Endothelial cell of umbilical vein (primary cell): ENCODE measurements at regions not wholly inside any gene's neighbourhood (a gene's known extent, or its start where the extent isn't known, plus 50 kb on each side); places are given as distances from the start of the nearest gene placed in this dataset.

ENCODE experiments used
- BruUV-seq: library from RNA; stranded (reverse); fragments of 400-500 nt; replicated peaks from 2 replicates; lab custom pipeline; 2021; lab: Mats Ljungman, UMichigan
- CTCF ChIA-PET: fragments of 300-600, 350-600 bp; sonication (Branson Sonifier 250); formaldehyde crosslinking; loops from one replicate; lab custom pipeline; 2021; ENCODE audit warnings: antibody characterized with exemption, inconsistent platforms; lab: Charles Lee
- POLR2A ChIA-PET: fragments of 300-600, 350-600 bp; sonication (Branson Sonifier 250); formaldehyde crosslinking; loops from one replicate; lab custom pipeline; 2021; ENCODE audit warnings: antibody characterized with exemption, inconsistent platforms; lab: Charles Lee
- DNase-seq: peaks from one replicate; pipeline ENCODE4 v3.0.0-alpha.2; 2011; ENCODE audit warnings: low read depth, low spot score
- FAIRE-seq: peaks from 2 replicates; lab custom pipeline; 2011; peaks lifted over from hg19 to GRCh38; lab: Jason Lieb, UNC
- H2AFZ ChIP-seq: 2 replicates; pipeline ENCODE4 v1.6.0; 2012; ENCODE audit warnings: low read depth, low read length, control low read depth, inconsistent platforms
- H3K27ac ChIP-seq: 2 replicates; pipeline ENCODE4 v1.5.1; 2011; ENCODE audit warnings: low read depth, mild to moderate bottlenecking, control low read depth, low read length, moderate library complexity; ENCODE audit not compliant: insufficient read depth
- H3K27me3 ChIP-seq, 2 experiments: 2 replicates each; pipeline versions ENCODE4 v1.6.0 to v1.6.1; 2011; ENCODE audit warnings: low read length in 2 of 2, mixed read lengths in 1 of 2; ENCODE audit not compliant: control insufficient read depth in 2 of 2, insufficient read depth in 2 of 2
- H3K36me3 ChIP-seq, 2 experiments: 2 replicates in 1 of 2; 3 replicates in 1 of 2; pipeline ENCODE4 v1.5.1; 2011; ENCODE audit warnings: low read length in 2 of 2, mild to moderate bottlenecking in 1 of 2, moderate library complexity in 1 of 2; ENCODE audit not compliant: control insufficient read depth in 2 of 2, insufficient read depth in 2 of 2; ENCODE audit errors: extremely low read depth in 1 of 2
- H3K4me1 ChIP-seq: 3 replicates; pipeline ENCODE4 v1.5.1; 2011; ENCODE audit warnings: mild to moderate bottlenecking, low read length; ENCODE audit not compliant: control insufficient read depth, insufficient read depth; ENCODE audit errors: extremely low read depth
- H3K4me2 ChIP-seq: 2 replicates; pipeline ENCODE4 v1.6.1; 2011; ENCODE audit warnings: low read length, control low read depth, mixed read lengths; ENCODE audit not compliant: insufficient read depth
- H3K4me3 ChIP-seq, 3 experiments: fragments of 200-600 bp in 1 of 3; sonication (generic), shearing (Covaris generic) in 1 of 3; replicated peaks in 1 of 3; 2 replicates each; pipeline ENCODE4 v1.5.1; 2011 to 2016; ENCODE audit warnings: control low read depth in 3 of 3, low read length in 3 of 3, mild to moderate bottlenecking in 2 of 3, inconsistent platforms in 1 of 3, low read depth in 1 of 3, moderate library complexity in 1 of 3; ENCODE audit not compliant: insufficient read depth in 1 of 3
- H3K79me2 ChIP-seq: 2 replicates; pipeline ENCODE4 v1.6.0; 2012; ENCODE audit warnings: low read length, inconsistent platforms; ENCODE audit not compliant: control insufficient read depth, insufficient read depth
- H3K9ac ChIP-seq: replicated peaks from 2 replicates; pipeline ENCODE3; 2011; ENCODE audit warnings: low read length, control low read depth; ENCODE audit not compliant: insufficient read depth; ENCODE audit errors: extremely low read depth
- H3K9me1 ChIP-seq: replicated peaks from 3 replicates; pipeline ENCODE4 v1.6.0; 2011; ENCODE audit warnings: mild to moderate bottlenecking, low read length; ENCODE audit not compliant: control insufficient read depth, insufficient read depth; ENCODE audit errors: extremely low read depth
- H3K9me3 ChIP-seq: replicated peaks from 2 replicates; pipeline ENCODE4 v1.5.1; 2012; ENCODE audit warnings: low read length, inconsistent platforms; ENCODE audit not compliant: control insufficient read depth, insufficient read depth
- H4K20me1 ChIP-seq: replicated peaks from 2 replicates; pipeline ENCODE3; 2011; ENCODE audit warnings: mild to moderate bottlenecking, low read length; ENCODE audit not compliant: control insufficient read depth, insufficient read depth; ENCODE audit errors: extremely low read depth
- EZH2 ChIP-seq: IDR thresholded peaks from 2 replicates; pipeline ENCODE4 v1.6.1; 2012; ENCODE audit warnings: borderline replicate concordance, low read depth, mild to moderate bottlenecking, moderate library complexity, low read length, inconsistent platforms; ENCODE audit not compliant: severe bottlenecking
- FOS ChIP-seq: IDR thresholded peaks from 2 replicates; pipeline ENCODE4 v1.6.1; 2011; ENCODE audit warnings: mild to moderate bottlenecking, low read length, moderate library complexity, borderline replicate concordance; ENCODE audit not compliant: insufficient read depth
- GATA2 ChIP-seq: IDR thresholded peaks from 2 replicates; pipeline ENCODE4 v1.7.0; 2011; ENCODE audit warnings: low read depth, mild to moderate bottlenecking, moderate library complexity, mixed read lengths, low read length; ENCODE audit not compliant: insufficient read length, insufficient read depth
- JUN ChIP-seq: IDR thresholded peaks from 2 replicates; pipeline ENCODE4 v1.6.1; 2011; ENCODE audit warnings: borderline replicate concordance, low read depth; ENCODE audit not compliant: insufficient read length, insufficient read depth
- MYC ChIP-seq: IDR thresholded peaks from one replicate; pipeline ENCODE4 v1.6.1; 2011; ENCODE audit warnings: mild to moderate bottlenecking, low read depth, low read length
- POLR2A ChIP-seq: IDR thresholded peaks from 2 replicates; pipeline ENCODE4 v1.6.1; 2012; ENCODE audit warnings: low read depth, mild to moderate bottlenecking, control low read depth, low read length
- POLR2AphosphoS5 ChIP-seq: IDR thresholded peaks from 2 replicates; pipeline ENCODE4 v1.6.1; 2012; ENCODE audit warnings: low read depth, mild to moderate bottlenecking, control low read depth, low read length, moderate library complexity; ENCODE audit not compliant: insufficient read depth
- dilution Hi-C: fragments of 300-500 bp; cut with MboI; formaldehyde crosslinking; loops from one replicate; pipeline ENCODE4 v1.15.0; 2019; ENCODE audit warnings: low sequenced_read_pairs; ENCODE audit not compliant: extremely low pct_ligation_motif_present
- intact Hi-C: fragments of 100-400 bp; cut with micrococcal nuclease; formaldehyde crosslinking; loops from one replicate; pipeline ENCODE4 v1.10.0; 2022
- TF ChIP-seq, protein P1 (sequence below), 2 donors: IDR thresholded peaks; 1 replicate in 1 of 2; 2 replicates in 1 of 2; pipeline ENCODE4 v1.5.1; 2011; ENCODE audit warnings: low read length in 2 of 2, mild to moderate bottlenecking in 2 of 2, moderate library complexity in 2 of 2, control low read depth in 1 of 2, inconsistent platforms in 1 of 2, low read depth in 1 of 2; ENCODE audit not compliant: insufficient read depth in 1 of 2; ENCODE audit errors: extremely low read depth in 1 of 2
- TF ChIP-seq, protein P2 (sequence below): IDR thresholded peaks from 2 replicates; pipeline ENCODE4 v1.6.1; 2011; ENCODE audit not compliant: insufficient read depth, insufficient read length

DNA sequence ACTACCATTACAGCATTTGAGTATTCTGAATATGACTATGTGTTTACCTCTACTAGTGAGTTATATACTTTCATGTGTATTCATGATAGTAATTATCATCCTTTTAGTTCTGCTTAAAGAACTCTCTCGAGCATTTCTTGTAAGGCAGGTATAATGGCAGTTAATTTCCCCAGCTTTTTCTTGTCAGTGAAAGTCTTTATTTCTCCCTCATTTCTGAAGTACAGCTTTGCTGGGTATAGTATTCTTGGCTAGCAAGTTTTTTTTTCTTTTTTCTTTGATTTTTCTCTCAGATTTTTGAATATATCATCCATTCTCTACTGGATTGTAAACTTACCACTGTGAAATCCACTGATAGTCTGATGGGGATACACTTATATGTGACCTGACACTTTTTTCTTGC, 165.9 kb upstream of the ARHGAP5 start:
- intact Hi-C loops: no loop called here
- no peak overlapping the region for H3K9ac ChIP-seq
- H3K9me3 ChIP-seq: no peaks in the 10 kb centered on the region
- H3K9me1 ChIP-seq: no peaks in the 10 kb centered on the region
- no peak overlapping the region for H2AFZ ChIP-seq
- FAIRE-seq: no peak
- BruUV-seq: no TSS peak
- no peaks in the 10 kb centered on the region for H3K36me3 ChIP-seq
- no peak overlapping the region for H3K27ac ChIP-seq
- H3K4me1 ChIP-seq: no peaks in the 10 kb centered on the region
- CTCF ChIA-PET: interaction anchor here (1.0 kb wide), 1 partner anchor 10 kb away, joined by 3 read pairs; no protein-coding TSS in a partner anchor
- no peaks in the 10 kb centered on the region for H3K79me2 ChIP-seq
- POLR2A ChIA-PET: no interaction called here
- H4K20me1 ChIP-seq: no peaks in the 10 kb centered on the region
- H3K4me3 ChIP-seq: no peak overlapping the region
- H3K27me3 ChIP-seq: no peaks in the 10 kb centered on the region
- TF ChIP-seq POLR2A: no peak
- TF ChIP-seq FOS: no peak
- TF ChIP-seq EZH2: no peak
- TF ChIP-seq POLR2AphosphoS5: no peak
- TF ChIP-seq MYC: no peak
- TF ChIP-seq, protein P1, sequence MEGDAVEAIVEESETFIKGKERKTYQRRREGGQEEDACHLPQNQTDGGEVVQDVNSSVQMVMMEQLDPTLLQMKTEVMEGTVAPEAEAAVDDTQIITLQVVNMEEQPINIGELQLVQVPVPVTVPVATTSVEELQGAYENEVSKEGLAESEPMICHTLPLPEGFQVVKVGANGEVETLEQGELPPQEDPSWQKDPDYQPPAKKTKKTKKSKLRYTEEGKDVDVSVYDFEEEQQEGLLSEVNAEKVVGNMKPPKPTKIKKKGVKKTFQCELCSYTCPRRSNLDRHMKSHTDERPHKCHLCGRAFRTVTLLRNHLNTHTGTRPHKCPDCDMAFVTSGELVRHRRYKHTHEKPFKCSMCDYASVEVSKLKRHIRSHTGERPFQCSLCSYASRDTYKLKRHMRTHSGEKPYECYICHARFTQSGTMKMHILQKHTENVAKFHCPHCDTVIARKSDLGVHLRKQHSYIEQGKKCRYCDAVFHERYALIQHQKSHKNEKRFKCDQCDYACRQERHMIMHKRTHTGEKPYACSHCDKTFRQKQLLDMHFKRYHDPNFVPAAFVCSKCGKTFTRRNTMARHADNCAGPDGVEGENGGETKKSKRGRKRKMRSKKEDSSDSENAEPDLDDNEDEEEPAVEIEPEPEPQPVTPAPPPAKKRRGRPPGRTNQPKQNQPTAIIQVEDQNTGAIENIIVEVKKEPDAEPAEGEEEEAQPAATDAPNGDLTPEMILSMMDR (IDR thresholded peaks at IDR 0.05; ENCODE audit: extremely low read depth in 1 of 2, insufficient read depth in 1 of 2, low read depth in 1 of 2, low read length in 2 of 2): no peak
- no peak for TF ChIP-seq GATA2
- TF ChIP-seq JUN: no peak
- TF ChIP-seq, protein P2, sequence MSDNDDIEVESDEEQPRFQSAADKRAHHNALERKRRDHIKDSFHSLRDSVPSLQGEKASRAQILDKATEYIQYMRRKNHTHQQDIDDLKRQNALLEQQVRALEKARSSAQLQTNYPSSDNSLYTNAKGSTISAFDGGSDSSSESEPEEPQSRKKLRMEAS: no peak
- DNase-seq: no peak
- no peak overlapping the region for H3K4me2 ChIP-seq
- dilution Hi-C loops: no loop called here
